GM23338 (cell line): ENCODE measurements at regions not wholly inside any gene's neighbourhood (a gene's known extent, or its start where the extent isn't known, plus 50 kb on each side); places are given as distances from the start of the nearest gene placed in this dataset.

Experiments
- EZH2phosphoT487 ChIP-seq: fragments of 200-600 bp; sonication (generic); IDR thresholded peaks from one replicate; pipeline ENCODE4 v1.8.1; 2018; ENCODE audit warnings: antibody characterized with exemption; ENCODE audit not compliant: unreplicated experiment
- TF ChIP-seq, protein P1 (sequence below), 2 experiments: fragments of 200-600 bp in 1 of 2; sonication (generic) in 1 of 2; conservative IDR thresholded peaks; 2 replicates each; pipeline versions ENCODE4 v1.5.1 to v1.6.1; 2016 to 2017; ENCODE audit warnings: antibody characterized with exemption in 2 of 2, low read depth in 2 of 2, mild to moderate bottlenecking in 2 of 2, moderate library complexity in 1 of 2
- TF ChIP-seq, protein P2 (sequence below): IDR thresholded peaks from one replicate; pipeline ENCODE4 v1.6.1; 2018; ENCODE audit warnings: antibody characterized with exemption; ENCODE audit not compliant: unreplicated experiment

DNA sequence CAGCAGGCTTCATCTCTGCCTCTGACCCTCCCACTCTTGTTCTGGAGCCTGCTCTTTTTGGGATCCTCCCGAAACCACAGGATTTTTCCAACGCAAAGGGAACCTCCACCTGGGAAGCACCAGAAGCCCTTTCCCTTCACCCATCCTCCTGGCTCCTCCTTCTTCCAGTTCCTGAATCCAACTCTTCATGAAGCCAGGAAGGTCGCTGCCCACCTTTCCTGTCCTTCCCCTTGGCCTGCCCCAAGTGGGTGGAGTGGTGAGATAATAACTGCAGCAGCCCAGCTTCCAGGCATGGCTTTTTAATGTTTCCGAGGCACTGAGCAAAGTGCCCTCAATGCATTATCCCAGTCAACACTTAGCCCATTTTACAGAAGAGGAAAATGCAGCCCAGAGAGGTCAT is 70.8 kb upstream of the EEPD1 start:
- TF ChIP-seq EZH2phosphoT487: no peak
- TF ChIP-seq, protein P1, sequence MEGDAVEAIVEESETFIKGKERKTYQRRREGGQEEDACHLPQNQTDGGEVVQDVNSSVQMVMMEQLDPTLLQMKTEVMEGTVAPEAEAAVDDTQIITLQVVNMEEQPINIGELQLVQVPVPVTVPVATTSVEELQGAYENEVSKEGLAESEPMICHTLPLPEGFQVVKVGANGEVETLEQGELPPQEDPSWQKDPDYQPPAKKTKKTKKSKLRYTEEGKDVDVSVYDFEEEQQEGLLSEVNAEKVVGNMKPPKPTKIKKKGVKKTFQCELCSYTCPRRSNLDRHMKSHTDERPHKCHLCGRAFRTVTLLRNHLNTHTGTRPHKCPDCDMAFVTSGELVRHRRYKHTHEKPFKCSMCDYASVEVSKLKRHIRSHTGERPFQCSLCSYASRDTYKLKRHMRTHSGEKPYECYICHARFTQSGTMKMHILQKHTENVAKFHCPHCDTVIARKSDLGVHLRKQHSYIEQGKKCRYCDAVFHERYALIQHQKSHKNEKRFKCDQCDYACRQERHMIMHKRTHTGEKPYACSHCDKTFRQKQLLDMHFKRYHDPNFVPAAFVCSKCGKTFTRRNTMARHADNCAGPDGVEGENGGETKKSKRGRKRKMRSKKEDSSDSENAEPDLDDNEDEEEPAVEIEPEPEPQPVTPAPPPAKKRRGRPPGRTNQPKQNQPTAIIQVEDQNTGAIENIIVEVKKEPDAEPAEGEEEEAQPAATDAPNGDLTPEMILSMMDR (conservative IDR thresholded peaks at IDR 0.05; ENCODE audit: low read depth in 2 of 2): no peak
- TF ChIP-seq, protein P2, sequence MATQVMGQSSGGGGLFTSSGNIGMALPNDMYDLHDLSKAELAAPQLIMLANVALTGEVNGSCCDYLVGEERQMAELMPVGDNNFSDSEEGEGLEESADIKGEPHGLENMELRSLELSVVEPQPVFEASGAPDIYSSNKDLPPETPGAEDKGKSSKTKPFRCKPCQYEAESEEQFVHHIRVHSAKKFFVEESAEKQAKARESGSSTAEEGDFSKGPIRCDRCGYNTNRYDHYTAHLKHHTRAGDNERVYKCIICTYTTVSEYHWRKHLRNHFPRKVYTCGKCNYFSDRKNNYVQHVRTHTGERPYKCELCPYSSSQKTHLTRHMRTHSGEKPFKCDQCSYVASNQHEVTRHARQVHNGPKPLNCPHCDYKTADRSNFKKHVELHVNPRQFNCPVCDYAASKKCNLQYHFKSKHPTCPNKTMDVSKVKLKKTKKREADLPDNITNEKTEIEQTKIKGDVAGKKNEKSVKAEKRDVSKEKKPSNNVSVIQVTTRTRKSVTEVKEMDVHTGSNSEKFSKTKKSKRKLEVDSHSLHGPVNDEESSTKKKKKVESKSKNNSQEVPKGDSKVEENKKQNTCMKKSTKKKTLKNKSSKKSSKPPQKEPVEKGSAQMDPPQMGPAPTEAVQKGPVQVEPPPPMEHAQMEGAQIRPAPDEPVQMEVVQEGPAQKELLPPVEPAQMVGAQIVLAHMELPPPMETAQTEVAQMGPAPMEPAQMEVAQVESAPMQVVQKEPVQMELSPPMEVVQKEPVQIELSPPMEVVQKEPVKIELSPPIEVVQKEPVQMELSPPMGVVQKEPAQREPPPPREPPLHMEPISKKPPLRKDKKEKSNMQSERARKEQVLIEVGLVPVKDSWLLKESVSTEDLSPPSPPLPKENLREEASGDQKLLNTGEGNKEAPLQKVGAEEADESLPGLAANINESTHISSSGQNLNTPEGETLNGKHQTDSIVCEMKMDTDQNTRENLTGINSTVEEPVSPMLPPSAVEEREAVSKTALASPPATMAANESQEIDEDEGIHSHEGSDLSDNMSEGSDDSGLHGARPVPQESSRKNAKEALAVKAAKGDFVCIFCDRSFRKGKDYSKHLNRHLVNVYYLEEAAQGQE: no peak
